22Rv1 (cell line): ENCODE measurements at regions not wholly inside any gene's neighbourhood (a gene's known extent, or its start where the extent isn't known, plus 50 kb on each side); places are given as distances from the start of the nearest gene placed in this dataset.

Experiments used
- ZFX ChIP-seq: fragments of 450-650 bp; IDR thresholded peaks from 2 replicates; pipeline ENCODE4 v1.6.1; 2017; ENCODE audit warnings: antibody characterized with exemption, borderline replicate concordance
- TF ChIP-seq, protein P1 (sequence below): fragments of 450-650 bp; IDR thresholded peaks from 2 replicates; pipeline ENCODE4 v1.5.1; 2017; ENCODE audit warnings: mild to moderate bottlenecking

DNA sequence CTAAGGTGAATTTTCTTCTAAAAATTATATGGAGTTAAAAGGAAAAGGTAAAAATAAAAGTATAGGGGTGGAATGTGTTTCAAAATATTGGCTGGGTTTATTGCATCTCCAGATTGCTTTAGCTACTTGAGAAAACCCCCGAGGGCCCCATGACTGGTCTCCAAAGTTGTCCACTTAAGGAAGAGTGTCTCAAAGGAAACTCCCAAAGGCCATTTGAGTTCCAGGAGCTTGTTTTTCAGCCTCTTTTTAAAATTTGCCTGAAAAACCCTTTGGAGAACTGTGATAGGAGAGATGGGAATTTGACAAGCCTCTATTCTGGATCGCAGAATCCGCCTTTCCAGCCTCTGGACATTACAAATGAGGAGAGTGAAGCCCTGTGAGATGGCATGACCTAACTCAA is 225.6 kb downstream of the ZNF326 start:
- TF ChIP-seq, protein P1, sequence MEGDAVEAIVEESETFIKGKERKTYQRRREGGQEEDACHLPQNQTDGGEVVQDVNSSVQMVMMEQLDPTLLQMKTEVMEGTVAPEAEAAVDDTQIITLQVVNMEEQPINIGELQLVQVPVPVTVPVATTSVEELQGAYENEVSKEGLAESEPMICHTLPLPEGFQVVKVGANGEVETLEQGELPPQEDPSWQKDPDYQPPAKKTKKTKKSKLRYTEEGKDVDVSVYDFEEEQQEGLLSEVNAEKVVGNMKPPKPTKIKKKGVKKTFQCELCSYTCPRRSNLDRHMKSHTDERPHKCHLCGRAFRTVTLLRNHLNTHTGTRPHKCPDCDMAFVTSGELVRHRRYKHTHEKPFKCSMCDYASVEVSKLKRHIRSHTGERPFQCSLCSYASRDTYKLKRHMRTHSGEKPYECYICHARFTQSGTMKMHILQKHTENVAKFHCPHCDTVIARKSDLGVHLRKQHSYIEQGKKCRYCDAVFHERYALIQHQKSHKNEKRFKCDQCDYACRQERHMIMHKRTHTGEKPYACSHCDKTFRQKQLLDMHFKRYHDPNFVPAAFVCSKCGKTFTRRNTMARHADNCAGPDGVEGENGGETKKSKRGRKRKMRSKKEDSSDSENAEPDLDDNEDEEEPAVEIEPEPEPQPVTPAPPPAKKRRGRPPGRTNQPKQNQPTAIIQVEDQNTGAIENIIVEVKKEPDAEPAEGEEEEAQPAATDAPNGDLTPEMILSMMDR = no peak
- no peak for TF ChIP-seq ZFX
